ENCODE measurements at regions not wholly inside any gene's neighbourhood (a gene's known extent, or its start where the extent isn't known, plus 50 kb on each side); places are given as distances from the start of the nearest gene placed in this dataset.
"Not testable (repeated sequence)": the region's sequence is repeated elsewhere in the genome, so short reads cannot be mapped to it uniquely, and the experiment has no call there.

DNA sequence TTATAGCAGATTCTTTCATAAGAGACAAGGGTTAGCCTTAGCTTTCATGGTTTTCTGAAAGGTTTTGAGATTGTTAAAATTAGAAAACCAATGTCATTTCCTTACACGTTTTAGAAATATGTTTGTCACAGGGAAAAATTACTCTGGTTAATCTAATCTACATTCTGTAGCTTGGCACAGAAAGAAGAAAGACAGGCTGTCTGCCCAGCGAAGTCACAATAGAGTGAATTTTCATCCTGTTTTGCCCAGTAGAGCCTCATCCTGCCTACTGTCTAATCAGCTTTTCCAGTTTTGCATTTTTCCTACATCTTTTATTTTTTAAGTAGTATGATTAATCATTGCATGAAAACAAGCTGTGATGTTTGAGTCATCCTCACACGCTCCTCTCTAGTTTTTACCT, 688.8 kb downstream of the MTRR start:
- no peak for DNase-seq (ENCODE audit: low read depth)

DNA sequence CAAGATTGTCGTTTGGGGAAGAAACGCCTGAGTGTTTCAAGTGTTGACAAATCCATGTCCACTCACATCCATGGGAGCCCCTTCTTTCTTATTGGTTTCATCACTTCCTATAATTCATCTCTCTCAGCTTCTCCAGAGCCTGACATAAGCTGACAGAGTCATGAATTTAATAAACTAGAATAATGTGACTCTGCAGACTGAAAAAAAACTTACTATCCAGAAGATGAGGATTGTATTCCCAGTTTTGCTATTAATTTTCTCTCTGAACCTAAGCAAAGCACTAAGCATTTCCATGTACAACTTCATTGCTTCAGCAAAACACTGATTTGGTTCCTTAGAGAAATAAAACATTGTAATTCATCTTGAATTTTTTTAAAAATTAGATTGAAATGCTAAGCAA, 691.8 kb downstream of the MTRR start:
- no peak for DNase-seq (ENCODE audit: low read depth)

DNA sequence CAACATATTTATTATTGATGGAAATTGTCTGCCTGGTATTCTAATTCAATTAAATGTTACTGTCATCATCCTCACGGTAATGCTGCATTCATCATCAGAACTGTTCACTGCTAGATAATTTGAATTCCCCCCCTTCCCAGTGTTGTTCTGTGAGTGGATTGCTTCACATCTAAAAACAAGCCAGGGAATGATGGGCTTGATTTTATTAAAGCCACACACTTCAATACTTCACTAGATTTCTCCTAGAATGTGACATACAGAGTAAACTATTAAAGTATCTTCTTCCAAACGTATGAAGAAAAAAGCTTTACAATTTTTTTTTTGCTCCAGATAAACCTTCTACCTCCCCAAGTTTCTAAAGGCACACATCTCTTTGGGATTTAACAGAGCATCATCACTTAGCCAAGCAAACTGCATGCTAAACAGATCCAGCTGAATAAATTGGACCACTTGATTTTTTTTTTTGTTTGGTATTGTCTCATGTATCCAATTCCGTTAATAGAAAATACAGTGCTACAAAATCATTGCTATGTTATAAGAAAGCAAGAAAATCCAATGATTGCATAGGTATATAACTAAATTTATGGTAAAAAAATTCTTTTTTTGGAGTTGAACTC, 692.4 kb downstream of the MTRR start:
- DNase-seq (ENCODE audit: low read depth) = no peak

DNA sequence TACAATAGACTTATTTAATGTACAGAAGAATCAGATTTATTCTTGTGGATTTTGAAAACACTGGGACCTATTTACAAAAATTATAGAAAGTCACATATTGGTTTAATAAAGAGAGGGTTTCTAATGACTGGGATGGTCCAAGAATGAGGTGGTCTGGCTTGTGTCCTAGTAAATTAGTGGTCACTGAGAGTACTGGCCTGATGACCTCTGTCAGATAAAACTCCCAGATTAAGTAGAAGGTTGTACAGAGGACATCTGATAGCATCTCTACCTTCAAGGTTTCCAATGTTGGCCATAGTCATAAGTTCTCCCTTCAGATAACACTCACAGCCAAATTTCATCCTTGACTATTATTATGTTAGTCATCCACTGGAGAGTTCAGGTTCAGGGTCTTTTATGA, 692.9 kb downstream of the MTRR start:
- DNase-seq (ENCODE audit: low read depth) = no peak

DNA sequence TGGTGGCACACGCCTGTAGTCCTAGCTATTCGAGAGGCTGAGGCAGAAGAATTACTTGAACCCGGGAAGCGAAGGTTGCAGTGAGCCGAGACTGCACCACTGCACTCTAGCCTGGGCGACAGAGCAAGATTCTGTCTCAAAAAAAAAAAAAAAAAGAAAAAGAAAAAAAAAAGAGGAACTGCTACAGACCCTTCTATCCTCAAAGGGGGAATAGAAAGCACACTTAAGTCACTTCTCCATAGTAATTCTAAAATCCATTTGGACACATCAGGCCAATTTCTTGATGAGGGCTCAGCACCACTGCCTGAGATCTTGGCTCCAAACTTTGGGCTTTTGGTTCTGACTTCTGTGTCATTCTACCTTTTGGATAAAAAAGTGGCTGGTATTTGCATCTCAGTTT, 694.6 kb downstream of the MTRR start:
- DNase-seq (ENCODE audit: low read depth) = not testable (repeated sequence)

DNA sequence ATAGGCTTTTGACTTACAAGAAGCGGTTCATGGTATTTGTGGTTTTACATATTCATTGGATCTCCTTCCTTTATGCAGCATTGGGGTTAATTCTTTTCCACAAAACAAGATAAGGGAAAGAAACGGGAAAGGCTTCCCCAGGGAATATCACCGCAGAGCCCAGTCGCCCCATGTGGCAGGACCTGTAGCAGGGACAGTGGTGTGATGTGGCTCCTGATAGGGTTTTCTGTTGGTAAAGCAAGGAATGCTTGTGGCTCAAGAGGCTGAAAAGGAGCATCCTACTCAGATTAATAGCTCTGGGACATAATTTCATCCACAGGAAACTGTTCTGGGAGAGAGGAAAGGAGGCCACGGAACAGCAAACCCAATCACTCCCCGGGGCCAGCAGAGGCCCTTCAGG, 699.9 kb downstream of the MTRR start:
- DNase-seq (ENCODE audit: low read depth) = no peak

DNA sequence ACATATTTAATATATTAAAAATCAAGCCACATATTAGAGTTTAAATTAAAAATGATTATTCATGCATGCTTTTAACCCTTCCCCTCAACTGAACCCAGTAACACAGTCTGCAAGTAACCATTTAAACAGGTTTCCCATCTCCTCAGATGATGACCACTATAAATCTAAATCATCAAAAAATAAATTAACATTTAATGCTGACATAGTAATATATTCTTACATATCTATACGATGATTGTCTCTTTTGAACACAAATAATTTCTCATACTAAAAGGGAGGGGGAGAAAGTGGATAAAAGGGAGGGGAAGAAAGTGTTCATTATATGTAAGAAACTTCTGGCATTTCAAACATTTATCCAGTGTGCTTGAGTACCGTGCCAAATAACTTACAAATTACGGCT, 701.6 kb downstream of the MTRR start:
- no peak for DNase-seq (ENCODE audit: low read depth)

DNA sequence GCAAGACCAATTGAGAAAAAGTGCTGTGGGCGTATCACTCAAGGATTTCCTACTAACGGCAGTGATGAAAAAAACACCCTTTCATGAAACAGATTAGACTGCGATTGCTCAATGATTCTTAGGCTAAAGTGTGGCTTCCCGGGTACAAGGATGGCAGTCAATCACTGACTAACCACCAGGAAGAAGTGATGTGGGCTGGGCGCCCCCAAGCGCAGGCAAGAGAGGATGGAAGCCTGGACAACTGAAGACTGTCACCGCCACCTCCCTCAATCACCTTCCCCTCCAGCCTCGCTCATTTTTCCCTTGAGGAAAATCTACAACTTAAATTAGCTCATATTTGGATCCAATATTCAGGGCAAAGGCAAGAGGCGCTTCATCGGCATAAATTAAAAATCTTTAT, 707.2 kb downstream of the MTRR start:
- DNase-seq (ENCODE audit: low read depth) = no peak

DNA sequence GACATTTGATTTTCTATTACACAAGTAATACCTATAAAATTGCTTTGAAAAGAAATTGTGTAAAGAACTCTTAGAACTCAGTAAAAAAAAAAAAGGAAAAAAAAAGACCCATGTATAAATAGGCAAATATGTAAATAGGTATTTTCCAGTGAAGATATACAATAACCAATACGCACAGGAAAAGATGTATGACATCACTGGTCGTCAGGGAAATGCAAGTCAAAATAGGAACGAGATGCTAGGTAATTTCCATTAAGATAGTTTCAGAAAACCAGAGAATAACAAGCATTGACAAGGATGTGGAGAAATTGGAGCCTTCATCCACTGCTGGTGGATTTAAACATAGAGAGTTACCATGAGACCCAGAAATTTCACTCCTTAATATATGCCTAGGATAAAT, 708.8 kb downstream of the MTRR start:
- peak; percentile 5 for DNase-seq (ENCODE audit: low read depth)

DNA sequence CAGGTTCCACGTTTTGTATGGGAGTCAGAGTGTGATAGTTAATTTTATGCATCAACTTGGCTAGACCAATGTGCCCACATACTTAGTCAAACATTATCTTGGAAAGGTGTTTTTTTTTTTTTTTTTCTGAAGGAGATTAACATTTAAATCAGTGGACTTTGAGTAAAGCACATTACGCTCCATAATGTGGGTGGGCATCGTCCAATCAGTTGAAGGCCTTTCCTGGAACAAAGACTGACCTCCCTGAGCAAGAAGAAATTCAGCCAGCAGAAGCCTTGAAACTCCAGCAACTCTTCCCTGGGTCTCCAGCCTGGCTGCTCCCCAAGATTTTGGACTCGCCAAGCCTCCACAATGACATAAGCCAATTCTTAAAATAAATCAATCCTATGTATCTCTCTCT, 711.4 kb downstream of the MTRR start:
- DNase-seq (ENCODE audit: low read depth) = no peak

DNA sequence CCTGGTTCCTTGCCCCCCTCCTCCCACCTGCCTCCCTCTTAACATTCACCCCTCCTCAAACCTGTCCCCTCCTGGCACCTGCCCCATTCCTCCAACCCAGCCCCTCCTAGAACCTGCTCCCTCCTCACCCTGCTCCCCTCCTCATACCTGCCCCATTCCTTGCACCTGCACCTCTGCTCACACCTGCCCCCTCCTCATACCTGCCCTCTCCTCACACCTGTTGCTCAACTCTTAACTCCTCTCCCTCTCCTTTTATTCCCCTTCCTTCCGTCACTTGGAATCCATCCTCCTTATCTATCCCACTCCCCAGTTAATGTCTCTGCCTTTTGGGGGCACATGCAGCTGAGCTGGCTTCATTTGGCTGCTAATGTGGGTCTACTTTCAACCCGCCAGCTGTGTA, 712.1 kb downstream of the MTRR start:
- DNase-seq (ENCODE audit: low read depth) = no peak

DNA sequence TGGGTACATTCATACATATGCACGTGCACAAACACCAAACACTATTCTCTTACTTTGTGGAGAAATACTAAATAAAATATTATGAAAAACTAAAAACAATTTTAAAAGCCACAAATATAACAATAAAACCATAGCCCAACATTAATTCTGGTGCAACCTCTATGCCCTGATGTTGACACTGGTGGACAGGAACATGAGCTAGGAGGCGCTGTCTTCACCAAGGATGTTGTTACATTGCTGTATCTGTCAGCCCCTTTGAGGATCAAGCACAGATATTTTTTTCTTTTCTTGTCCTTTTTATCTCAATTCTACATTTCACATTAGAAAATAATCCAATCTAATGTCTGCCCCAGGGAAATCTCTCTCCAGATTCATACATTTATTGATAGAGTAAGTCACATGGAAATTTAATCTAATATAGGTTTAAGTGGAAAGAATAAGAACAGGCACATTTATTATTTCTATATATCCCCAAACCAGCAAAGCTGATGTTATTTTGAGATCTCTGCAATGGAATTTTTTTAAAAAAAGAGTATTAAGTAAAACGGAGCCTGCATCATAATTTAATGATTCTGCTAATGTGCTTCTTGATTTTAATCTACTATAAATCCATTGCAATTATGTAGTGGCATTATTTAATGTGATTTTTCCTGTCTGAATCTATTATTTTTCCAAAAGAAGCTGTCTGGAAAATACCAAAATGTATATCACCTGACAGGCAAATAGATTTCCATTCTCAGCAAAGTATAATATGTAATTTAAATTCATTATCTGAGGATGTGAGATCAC, 716.5 kb downstream of the MTRR start:
- no peak for DNase-seq (ENCODE audit: low read depth)

DNA sequence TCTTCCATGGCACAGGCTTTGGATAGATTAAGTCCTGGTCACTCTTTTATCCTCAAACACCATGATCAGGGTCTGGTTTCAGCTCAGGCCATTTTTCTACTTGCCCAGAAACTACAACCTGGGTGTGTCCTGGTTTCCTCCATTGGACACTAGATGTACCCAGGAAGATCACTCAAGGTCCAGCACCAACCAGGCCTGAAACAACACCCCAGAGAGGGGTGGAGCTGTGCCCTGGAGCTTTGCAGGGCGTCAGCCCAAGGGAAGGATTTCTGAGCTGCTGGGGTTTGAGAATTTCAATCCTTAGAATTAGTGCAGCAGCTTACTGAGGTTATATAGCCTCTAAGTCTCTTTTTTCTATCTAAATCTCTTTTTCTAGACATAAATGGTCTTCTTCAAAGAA, 722.0 kb downstream of the MTRR start:
- no peak for DNase-seq (ENCODE audit: low read depth)

DNA sequence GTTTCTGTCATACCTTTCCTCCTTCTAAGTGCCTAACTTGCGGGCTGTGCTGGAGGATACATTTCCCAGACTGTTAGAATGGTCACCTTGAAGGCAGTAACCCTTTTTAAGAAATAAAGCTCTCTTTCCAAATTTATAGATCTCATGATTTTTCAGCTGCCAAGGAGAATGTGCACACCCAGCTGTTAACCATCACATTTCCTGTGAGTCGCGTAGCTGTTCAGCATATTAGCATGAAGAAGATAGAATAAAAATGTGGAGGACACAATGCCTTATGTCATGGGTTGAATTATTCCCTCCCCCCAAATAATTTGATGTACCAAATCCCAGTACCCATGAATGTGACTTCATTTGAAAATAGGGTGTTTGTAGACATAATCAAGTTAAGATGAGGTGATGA, 729.4 kb downstream of the MTRR start:
- no peak for DNase-seq (ENCODE audit: low read depth)

DNA sequence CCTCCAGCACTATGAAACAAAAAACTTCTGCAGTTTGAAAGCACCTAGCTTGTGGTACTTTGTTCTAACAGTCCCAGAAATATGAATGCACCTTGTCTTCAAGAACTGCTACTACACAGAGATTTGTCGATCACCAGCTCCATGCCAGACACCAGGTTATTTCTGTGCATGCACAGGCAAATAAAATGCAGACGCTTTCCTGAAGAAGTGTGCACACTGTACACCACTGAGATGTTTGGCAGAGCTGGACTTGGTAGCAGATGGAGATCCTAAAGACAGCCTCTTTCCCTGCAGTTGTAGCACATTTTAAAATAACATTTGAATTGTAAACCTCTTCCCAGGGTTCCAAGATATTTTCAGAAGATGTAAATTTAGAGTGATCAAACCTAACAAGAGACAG, 730.0 kb downstream of the MTRR start:
- DNase-seq (ENCODE audit: low read depth) = no peak

DNA sequence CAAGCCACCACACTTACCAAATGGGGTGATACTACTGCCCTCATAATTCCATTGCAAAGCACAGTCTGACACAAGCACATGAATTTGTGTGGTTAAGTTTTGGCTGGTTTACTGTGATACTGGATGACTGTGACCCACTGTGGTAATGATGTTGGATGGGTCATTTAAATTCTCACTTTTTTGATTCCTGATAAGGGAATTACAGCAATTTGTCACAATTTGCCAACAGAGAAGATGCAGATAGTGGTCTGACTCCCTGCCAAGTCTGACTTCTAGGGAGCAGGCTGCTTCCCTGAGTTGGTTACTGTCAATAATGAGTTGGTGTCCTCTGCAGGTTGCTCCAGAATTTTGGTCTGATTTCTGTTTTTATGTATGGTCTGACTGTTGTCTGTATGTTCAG, 731.9 kb downstream of the MTRR start:
- DNase-seq (ENCODE audit: low read depth) = no peak

DNA sequence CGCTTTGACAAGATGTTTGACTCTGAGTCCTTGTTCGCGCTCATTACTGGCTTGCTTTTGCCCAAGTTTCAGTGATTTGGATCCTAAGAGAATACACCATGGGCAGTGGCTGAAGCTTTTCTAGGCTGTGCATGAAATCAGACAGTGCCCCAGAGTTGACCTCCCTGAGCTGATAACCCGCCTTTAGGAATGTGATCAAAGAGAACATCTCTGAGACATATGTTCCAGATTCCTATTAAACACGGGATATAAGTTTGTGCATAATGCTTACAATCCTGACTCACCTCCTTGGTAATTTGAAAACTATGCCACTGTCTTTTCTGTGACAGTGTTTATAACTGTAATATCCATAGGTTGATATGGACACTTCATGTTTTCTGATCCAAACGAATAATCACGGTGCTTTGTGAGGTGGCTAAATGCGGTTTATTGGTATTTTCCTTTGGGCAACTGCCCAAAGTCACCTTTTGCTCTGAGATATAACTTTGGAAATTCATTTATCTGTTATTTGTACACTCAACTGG, 732.9 kb downstream of the MTRR start:
- DNase-seq (ENCODE audit: low read depth) = no peak

DNA sequence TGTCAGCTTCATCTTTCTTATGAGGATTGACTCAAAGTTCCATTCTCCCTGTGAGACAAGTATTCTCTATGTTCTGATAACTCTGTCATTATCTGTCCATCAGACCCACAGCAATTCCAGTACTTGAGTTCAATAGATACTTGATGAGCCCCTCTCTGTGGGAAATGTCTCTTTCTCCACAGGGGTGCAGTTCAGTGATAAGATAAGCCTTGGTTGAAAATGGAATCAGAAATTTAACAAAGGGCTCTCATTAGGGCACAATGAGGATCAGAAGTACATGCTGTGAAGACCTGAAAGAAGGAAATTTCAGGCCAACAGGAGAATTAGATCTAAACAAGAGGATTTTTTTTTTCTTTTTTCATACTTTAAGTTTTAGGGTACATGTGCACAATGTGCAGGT, 737.3 kb downstream of the MTRR start:
- DNase-seq (ENCODE audit: low read depth) = no peak

DNA sequence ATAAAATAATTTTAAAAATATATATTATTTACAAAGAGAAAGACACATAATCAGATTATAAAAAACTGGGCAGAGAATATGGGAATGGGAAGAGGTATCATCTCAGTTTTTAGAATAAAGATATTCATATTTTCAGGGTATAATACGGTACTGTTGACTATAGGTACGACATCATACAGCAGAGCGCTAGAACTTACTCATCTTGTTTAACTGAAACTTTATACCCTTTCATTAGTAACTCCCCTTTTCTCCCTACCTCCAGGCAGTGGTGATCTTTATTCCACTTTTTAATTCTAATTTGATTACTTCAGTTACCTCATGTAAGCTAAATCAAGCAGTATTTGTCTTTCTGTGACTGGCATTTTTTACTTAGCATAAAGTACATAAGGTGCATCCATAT, 742.1 kb downstream of the MTRR start:
- DNase-seq (ENCODE audit: low read depth) = no peak

DNA sequence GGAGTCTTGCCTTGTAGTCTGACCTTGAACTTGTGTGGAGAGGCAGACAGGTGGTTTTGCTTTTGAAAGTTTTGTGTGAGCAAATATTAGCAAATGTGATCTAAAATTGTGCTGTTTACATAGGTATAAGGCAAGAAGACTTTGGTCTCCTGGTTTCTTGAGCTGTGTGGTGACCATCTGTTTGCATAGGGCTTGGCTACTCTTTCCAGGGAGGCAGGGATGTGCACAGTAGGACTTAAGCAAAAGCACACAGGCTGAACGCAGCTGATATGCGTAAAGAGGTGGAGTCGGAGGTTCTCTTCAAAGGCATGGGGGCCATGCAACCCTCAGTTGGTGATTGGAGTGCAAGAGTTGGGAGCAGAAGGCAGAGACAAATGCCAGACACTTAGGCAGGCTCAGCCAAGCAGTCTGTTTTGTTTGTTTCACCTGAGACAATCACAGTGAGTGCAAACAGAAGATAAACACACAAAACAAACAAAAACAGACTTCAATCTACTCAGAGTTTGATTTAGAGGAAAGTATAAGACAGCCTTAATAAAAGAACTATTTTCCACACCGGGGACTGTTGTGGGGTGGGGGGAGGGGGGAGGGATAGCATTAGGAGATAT, 744.2 kb downstream of the MTRR start:
- no peak for DNase-seq (ENCODE audit: low read depth)

DNA sequence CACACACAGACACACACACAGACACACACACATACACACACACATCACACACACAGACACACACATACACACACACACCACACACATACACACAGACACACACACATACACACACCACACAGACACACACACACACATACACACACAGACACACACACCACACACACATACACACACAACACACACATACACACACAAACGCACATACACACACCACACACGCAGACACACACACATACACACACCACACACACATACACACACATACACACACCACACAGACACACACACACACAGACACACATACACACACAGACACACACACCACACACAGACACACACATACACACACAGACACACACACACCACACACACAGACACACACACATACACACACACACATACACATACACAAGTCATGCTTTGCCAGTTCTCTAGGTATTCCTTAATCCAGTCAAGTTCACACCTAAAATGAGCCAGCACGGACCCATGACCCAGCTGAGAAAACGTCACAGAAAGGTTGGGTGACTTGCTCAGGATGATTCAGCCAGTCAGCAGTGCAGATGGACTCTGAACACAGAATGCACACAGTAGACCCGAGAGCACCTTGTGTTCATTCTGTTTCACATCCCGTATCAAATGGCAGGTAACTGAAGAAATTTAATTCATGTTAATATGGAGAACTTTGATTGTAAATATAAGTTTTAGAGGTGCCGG, 746.4 kb downstream of the MTRR start:
- DNase-seq (ENCODE audit: low read depth) = no peak

DNA sequence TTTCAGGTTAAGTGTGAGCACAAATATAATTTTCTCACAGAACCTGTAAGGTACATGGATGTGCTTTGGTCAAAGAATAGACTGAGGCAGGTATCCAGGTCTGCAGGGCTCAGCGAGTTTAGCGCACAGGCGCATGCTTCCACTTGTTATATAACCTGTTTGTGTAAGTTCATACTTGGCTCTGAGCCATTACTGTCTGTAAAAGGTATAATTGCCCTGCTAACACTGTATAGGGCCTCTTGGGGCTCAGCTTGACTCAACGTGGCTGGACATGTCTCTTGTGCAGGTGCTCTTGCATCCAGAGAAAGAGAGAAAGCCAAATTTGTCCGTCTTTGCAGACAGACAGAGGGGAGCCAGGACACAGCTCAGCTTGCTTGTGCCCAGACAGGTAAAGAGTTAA, 759.6 kb downstream of the MTRR start:
- DNase-seq (ENCODE audit: low read depth) = no peak

Data from LHCN-M2 (cell line).